GM12878 (cell line): ENCODE measurements at regions not wholly inside any gene's neighbourhood (a gene's known extent, or its start where the extent isn't known, plus 50 kb on each side); places are given as distances from the start of the nearest gene placed in this dataset.

ENCODE experiments used
- ATAC-seq: fragments of 200-7000 bp; cut with Tn5 transposase; 3 replicates; pipeline ENCODE4 v1.9.1; 2020; ENCODE audit warnings: mild to moderate bottlenecking, moderate library complexity
- BruUV-seq: library from RNA; stranded (reverse); fragments of 400-500 nt; replicated peaks from 2 replicates; lab custom pipeline; 2021; lab: Mats Ljungman, UMichigan
- CTCF ChIA-PET: fragments of 300-600 bp; sonication (Branson Sonifier 250); formaldehyde crosslinking; extraction: SDS; loops from one replicate; lab custom pipeline; 2021; ENCODE audit warnings: inconsistent platforms; lab: Yijun Ruan, JAX
- POLR2A ChIA-PET: fragments of 350-600 bp; formaldehyde crosslinking; extraction: SDS; loops from one replicate; lab custom pipeline; 2021; ENCODE audit warnings: inconsistent platforms; lab: Charles Lee
- RAD21 ChIA-PET: fragments of 300-600 bp; sonication (Branson Sonifier 250); formaldehyde crosslinking; loops from one replicate; lab custom pipeline; 2023; ENCODE audit warnings: antibody characterized with exemption; ENCODE audit not compliant: unreplicated experiment; lab: Charles Lee
- SMC1A ChIA-PET: fragments of 300-600 bp; sonication (Branson Sonifier 250); formaldehyde crosslinking; loops from one replicate; lab custom pipeline; 2023; ENCODE audit not compliant: unreplicated experiment, uncharacterized antibody; lab: Charles Lee
- DNase-seq: peaks from one replicate; pipeline ENCODE4 v3.0.0-alpha.2; 2011; ENCODE audit warnings: low read depth, low spot score
- FAIRE-seq: peaks from 3 replicates; lab custom pipeline; 2011; peaks lifted over from hg19 to GRCh38; lab: Jason Lieb, UNC
- H2AFZ ChIP-seq: 2 replicates; pipeline ENCODE4 v1.6.0; 2011; ENCODE audit warnings: low read depth, low read length, control low read depth; ENCODE audit not compliant: control insufficient read depth
- H3K27ac ChIP-seq: 2 replicates; pipeline ENCODE4 v1.5.1; 2011; ENCODE audit warnings: control low read depth; ENCODE audit not compliant: control insufficient read depth, insufficient read depth
- H3K27me3 ChIP-seq, 2 experiments: replicated peaks in 1 of 2; 2 replicates each; pipeline versions ENCODE4 v1.6.0 to v1.6.1; 2011; ENCODE audit warnings: low read length in 1 of 2; ENCODE audit not compliant: control insufficient read depth in 2 of 2, insufficient read depth in 2 of 2
- H3K36me3 ChIP-seq, 2 experiments: 2 replicates each; pipeline ENCODE4 v1.5.1; 2011; ENCODE audit warnings: low read length in 1 of 2; ENCODE audit not compliant: control insufficient read depth in 2 of 2, insufficient read depth in 2 of 2
- H3K4me1 ChIP-seq: 2 replicates; pipeline ENCODE4 v1.6.1; 2011; ENCODE audit warnings: mild to moderate bottlenecking, low read length, moderate library complexity, mixed read lengths; ENCODE audit not compliant: control insufficient read depth, insufficient read depth
- H3K4me2 ChIP-seq: 2 replicates; pipeline ENCODE4 v1.6.0; 2011; ENCODE audit warnings: control low read depth; ENCODE audit not compliant: control insufficient read depth, insufficient read depth
- H3K4me3 ChIP-seq: fragments of 200-600 bp; sonication (generic); 2 replicates; pipeline ENCODE4 v1.5.1; 2016
- H3K79me2 ChIP-seq: 2 replicates; pipeline ENCODE4 v1.6.0; 2011; ENCODE audit warnings: low read length; ENCODE audit not compliant: control insufficient read depth, insufficient read depth
- H3K9ac ChIP-seq: 2 replicates; pipeline ENCODE4 v1.8.0; 2011; ENCODE audit warnings: low read length, control low read depth, mixed read lengths; ENCODE audit not compliant: control insufficient read depth, insufficient read depth
- H3K9me3 ChIP-seq: replicated peaks from 3 replicates; pipeline ENCODE4 v1.5.1; 2011; ENCODE audit warnings: mild to moderate bottlenecking, low read length; ENCODE audit not compliant: control insufficient read depth, insufficient read depth
- H4K20me1 ChIP-seq: 2 replicates; pipeline ENCODE4 v1.6.0; 2011; ENCODE audit not compliant: control insufficient read depth, insufficient read depth
- IKZF1 ChIP-seq: fragments of 450-650 bp; conservative IDR thresholded peaks from 2 replicates; pipeline ENCODE4 v1.6.1; 2017; ENCODE audit warnings: antibody characterized with exemption, mild to moderate bottlenecking
- MYB ChIP-seq: fragments of 150-350 bp; IDR thresholded peaks from 2 replicates; pipeline ENCODE4 v1.6.1; 2014; ENCODE audit warnings: mild to moderate bottlenecking, low read depth, low read length, borderline replicate concordance
- PRDM15 ChIP-seq: fragments of 450-650 bp; formaldehyde crosslinking; IDR thresholded peaks from 2 replicates; pipeline ENCODE4 v1.4.0; 2020; ENCODE audit warnings: mild to moderate bottlenecking, moderate library complexity
- SMAD1 ChIP-seq: fragments of 450-650 bp; IDR thresholded peaks from 2 replicates; pipeline ENCODE4 v1.6.1; 2018; ENCODE audit warnings: mild to moderate bottlenecking, low read depth; ENCODE audit not compliant: partially characterized antibody
- SUPT20H ChIP-seq: IDR thresholded peaks from 2 replicates; pipeline ENCODE4 v1.6.1; 2011; ENCODE audit warnings: low read depth, mild to moderate bottlenecking, low read length, moderate library complexity, borderline replicate concordance; ENCODE audit not compliant: control insufficient read depth
- WGBS: methylation state at CpG from one replicate; pipeline ENCODE4 v1.1.6; 2016; ENCODE audit warnings: low lambda C conversion rate; ENCODE audit not compliant: insufficient replicate concordance, insufficient coverage; ENCODE audit errors: missing lambda C conversion rate; 5-methylcytosine and 5-hydroxymethylcytosine counted together
- in situ Hi-C: fragments of 300-500 bp; cut with MboI; formaldehyde crosslinking; loops from 9 replicates; pipeline ENCODE4 v1.14.3; 2018; ENCODE audit warnings: mixed read lengths
- intact Hi-C: fragments of 100-400 bp; cut with micrococcal nuclease; formaldehyde crosslinking; loops from one replicate; pipeline ENCODE4 v1.14.2; 2022; ENCODE audit not compliant: unreplicated experiment

GRCh38 chr1:222002503-222002902 is 260.6 kb upstream of the DUSP10 start (continued):
- TF ChIP-seq MYB = no peak
- TF ChIP-seq IKZF1 = no peak
- no peak for TF ChIP-seq SUPT20H
- no peak for TF ChIP-seq SMAD1

GRCh38 chr1:222000131-222000530 is 258.2 kb upstream of the DUSP10 start:
- H3K79me2 ChIP-seq = no peaks in the 10 kb centered on the region
- in situ Hi-C loops (no loop called here), intact Hi-C loops (no loop called here)
- H3K27ac ChIP-seq = no peak overlapping the region
- no peaks in the 10 kb centered on the region; the same call in 2 of the 3 replicates for H3K9me3 ChIP-seq
- H3K4me1 ChIP-seq = no peaks in the 10 kb centered on the region
- 58% methylated on average over 3 of the region's 3 CpGs for WGBS
- BruUV-seq = no TSS peak
- no peaks in the 10 kb centered on the region for H4K20me1 ChIP-seq
- ATAC-seq (no peak), DNase-seq (no peak), FAIRE-seq (no peak)
- RAD21 ChIA-PET = no interaction called here
- CTCF ChIA-PET = no interaction called here
- POLR2A ChIA-PET = no interaction called here
- no peak overlapping the region for H2AFZ ChIP-seq
- no peak for TF ChIP-seq PRDM15 (CRISPR knock-in tag)
- TF ChIP-seq, all 136 proteins: peak for 0
- SMC1A ChIA-PET = interaction anchor here (1.0 to 1.2 kb wide), 2 partner anchors 9 to 10 kb away, joined by 3 to 5 read pairs; no protein-coding TSS in a partner anchor
- no peaks in the 10 kb centered on the region for H3K36me3 ChIP-seq
- H3K4me3 ChIP-seq = no peak overlapping the region
- no peak overlapping the region for H3K4me2 ChIP-seq
- H3K9ac ChIP-seq = no peak overlapping the region
- H3K27me3 ChIP-seq = no peaks in the 10 kb centered on the region
